IPS DF 4.7 (cell line): ENCODE measurements at regions not wholly inside any gene's neighbourhood (a gene's known extent, or its start where the extent isn't known, plus 50 kb on each side); places are given as distances from the start of the nearest gene placed in this dataset.
"Not testable (repeated sequence)": the region's sequence is repeated elsewhere in the genome, so short reads cannot be mapped to it uniquely, and the experiment has no call there.

Source experiments
- DNase-seq: peaks from one replicate; pipeline ENCODE4 v3.0.0-alpha.2; 2013; ENCODE audit warnings: low spot score; ENCODE audit errors: extremely low read depth

GRCh38 chr21:25531538-25532250, 75.6 kb downstream of the MRPL39 start:
- not testable (repeated sequence) for DNase-seq

GRCh38 chr21:25528515-25528914, 78.8 kb downstream of the MRPL39 start:
- no peak for DNase-seq

- no peak for DNase-seq
Observed at GRCh38 chr21:25518491-25518911, 88.8 kb downstream of the MRPL39 start.

GRCh38 chr21:25515484-25516405, 91.5 kb downstream of the MRPL39 start:
- no peak for DNase-seq

- no peak for DNase-seq
Observed at GRCh38 chr21:25513810-25514209, 93.5 kb downstream of the MRPL39 start.

- DNase-seq, result no peak
Observed at GRCh38 chr21:25512095-25513081, 94.9 kb downstream of the MRPL39 start.

- DNase-seq, result no peak
Observed at GRCh38 chr21:25509862-25510261, 97.4 kb downstream of the MRPL39 start.

GRCh38 chr21:25508364-25508763, 98.9 kb downstream of the MRPL39 start:
- DNase-seq, result no peak

GRCh38 chr21:25507522-25507921, 99.8 kb downstream of the MRPL39 start:
- no peak for DNase-seq

- DNase-seq, result no peak
Observed at GRCh38 chr21:25506887-25507286, 100.4 kb downstream of the MRPL39 start.

GRCh38 chr21:25506261-25506660, 101.0 kb downstream of the MRPL39 start:
- DNase-seq, result no peak

GRCh38 chr21:25503981-25504380, 103.3 kb downstream of the MRPL39 start:
- DNase-seq, result no peak

- DNase-seq, result no peak
Observed at GRCh38 chr21:25501996-25502665, 105.2 kb downstream of the MRPL39 start.

GRCh38 chr21:25501462-25501861, 105.8 kb downstream of the MRPL39 start:
- no peak for DNase-seq

GRCh38 chr21:25500598-25500997, 106.7 kb downstream of the MRPL39 start:
- DNase-seq, result no peak

GRCh38 chr21:25496825-25497482, 110.3 kb downstream of the MRPL39 start:
- no peak for DNase-seq

- DNase-seq, result no peak
Observed at GRCh38 chr21:25494804-25495203, 112.5 kb downstream of the MRPL39 start.

GRCh38 chr21:25493722-25494121, 113.6 kb downstream of the MRPL39 start:
- DNase-seq, result no peak

GRCh38 chr21:25491267-25491666, 116.0 kb downstream of the MRPL39 start:
- no peak for DNase-seq

- no peak for DNase-seq
Observed at GRCh38 chr21:25490742-25491141, 116.5 kb downstream of the MRPL39 start.
